ENCODE measurements at regions not wholly inside any gene's neighbourhood (a gene's known extent, or its start where the extent isn't known, plus 50 kb on each side); places are given as distances from the start of the nearest gene placed in this dataset.

- TF ChIP-seq POLR2A (IDR thresholded peaks at IDR 0.05; ENCODE audit: low read depth, low read length): no peak
- FAIRE-seq (no peak), DNase-seq (ENCODE audit: insufficient read length) (no peak)
Measured at GRCh38 chr5:61905613-61906012, 400.4 kb upstream of the KIF2A start.

GRCh38 chr5:61906820-61907219 lies 399.2 kb upstream of the KIF2A start:
- FAIRE-seq (no peak), DNase-seq (ENCODE audit: insufficient read length) (no peak)
- no peak for TF ChIP-seq POLR2AphosphoS5 (IDR thresholded peaks at IDR 0.05; ENCODE audit: low read depth, low read length)
- no peak for TF ChIP-seq TAF1 (IDR thresholded peaks at IDR 0.05; ENCODE audit: borderline replicate concordance, low read depth, low read length)
- TF ChIP-seq POLR2A (IDR thresholded peaks at IDR 0.05; ENCODE audit: low read depth, low read length): no peak

GRCh38 chr5:61907995-61908394 lies 398.0 kb upstream of the KIF2A start:
- FAIRE-seq: no peak
- TF ChIP-seq TAF1 (IDR thresholded peaks at IDR 0.05; ENCODE audit: borderline replicate concordance, low read depth, low read length) (no peak), POLR2AphosphoS5 (IDR thresholded peaks at IDR 0.05; ENCODE audit: low read depth, low read length) (no peak), POLR2A (IDR thresholded peaks at IDR 0.05; ENCODE audit: low read depth, low read length) (no peak)
- DNase-seq (ENCODE audit: insufficient read length): no peak

GRCh38 chr5:61910771-61911170 lies 395.2 kb upstream of the KIF2A start:
- no peak for TF ChIP-seq TAF1 (IDR thresholded peaks at IDR 0.05; ENCODE audit: borderline replicate concordance, low read depth, low read length)
- no peak for TF ChIP-seq POLR2AphosphoS5 (IDR thresholded peaks at IDR 0.05; ENCODE audit: low read depth, low read length)
- TF ChIP-seq POLR2A (IDR thresholded peaks at IDR 0.05; ENCODE audit: low read depth, low read length): no peak
- no peak for FAIRE-seq
- no peak for DNase-seq (ENCODE audit: insufficient read length)

- DNase-seq (ENCODE audit: insufficient read length) (no peak), FAIRE-seq (no peak)
- TF ChIP-seq POLR2A (IDR thresholded peaks at IDR 0.05; ENCODE audit: low read depth, low read length) (no peak), TAF1 (IDR thresholded peaks at IDR 0.05; ENCODE audit: borderline replicate concordance, low read depth, low read length) (no peak), POLR2AphosphoS5 (IDR thresholded peaks at IDR 0.05; ENCODE audit: low read depth, low read length) (no peak)
Measured at GRCh38 chr5:61912559-61912958, 393.4 kb upstream of the KIF2A start.

GRCh38 chr5:61915646-61916045 lies 390.4 kb upstream of the KIF2A start:
- no peak for FAIRE-seq
- TF ChIP-seq POLR2A (IDR thresholded peaks at IDR 0.05; ENCODE audit: low read depth, low read length) (no peak), POLR2AphosphoS5 (IDR thresholded peaks at IDR 0.05; ENCODE audit: low read depth, low read length) (no peak), TAF1 (IDR thresholded peaks at IDR 0.05; ENCODE audit: borderline replicate concordance, low read depth, low read length) (no peak)

GRCh38 chr5:61916621-61917620 lies 389.1 kb upstream of the KIF2A start:
- TF ChIP-seq POLR2A (IDR thresholded peaks at IDR 0.05; ENCODE audit: low read depth, low read length) (no peak), POLR2AphosphoS5 (IDR thresholded peaks at IDR 0.05; ENCODE audit: low read depth, low read length) (no peak), TAF1 (IDR thresholded peaks at IDR 0.05; ENCODE audit: borderline replicate concordance, low read depth, low read length) (no peak)
- no peak for FAIRE-seq
- DNase-seq (ENCODE audit: insufficient read length): no peak

More at GRCh38 chr5:61915646-61916045, 390.4 kb upstream of the KIF2A start:
- DNase-seq (ENCODE audit: insufficient read length): no peak

- FAIRE-seq: no peak
- no peak for DNase-seq (ENCODE audit: insufficient read length)
- TF ChIP-seq TAF1 (IDR thresholded peaks at IDR 0.05; ENCODE audit: borderline replicate concordance, low read depth, low read length): no peak
- TF ChIP-seq POLR2A (IDR thresholded peaks at IDR 0.05; ENCODE audit: low read depth, low read length): no peak
- TF ChIP-seq POLR2AphosphoS5 (IDR thresholded peaks at IDR 0.05; ENCODE audit: low read depth, low read length): no peak
Measured at GRCh38 chr5:61918611-61919010, 387.4 kb upstream of the KIF2A start.

GRCh38 chr5:61919920-61920319 lies 386.1 kb upstream of the KIF2A start:
- FAIRE-seq (no peak), DNase-seq (ENCODE audit: insufficient read length) (no peak)
- TF ChIP-seq TAF1 (IDR thresholded peaks at IDR 0.05; ENCODE audit: borderline replicate concordance, low read depth, low read length) (no peak), POLR2AphosphoS5 (IDR thresholded peaks at IDR 0.05; ENCODE audit: low read depth, low read length) (no peak), POLR2A (IDR thresholded peaks at IDR 0.05; ENCODE audit: low read depth, low read length) (no peak)

GRCh38 chr5:61924251-61924650 lies 381.8 kb upstream of the KIF2A start:
- no peak for DNase-seq (ENCODE audit: insufficient read length)
- no peak for TF ChIP-seq POLR2AphosphoS5 (IDR thresholded peaks at IDR 0.05; ENCODE audit: low read depth, low read length)
- no peak for TF ChIP-seq TAF1 (IDR thresholded peaks at IDR 0.05; ENCODE audit: borderline replicate concordance, low read depth, low read length)
- TF ChIP-seq POLR2A (IDR thresholded peaks at IDR 0.05; ENCODE audit: low read depth, low read length): no peak
- FAIRE-seq: no peak

- FAIRE-seq (no peak), DNase-seq (ENCODE audit: insufficient read length) (no peak)
- no peak for TF ChIP-seq POLR2AphosphoS5 (IDR thresholded peaks at IDR 0.05; ENCODE audit: low read depth, low read length)
- no peak for TF ChIP-seq TAF1 (IDR thresholded peaks at IDR 0.05; ENCODE audit: borderline replicate concordance, low read depth, low read length)
- TF ChIP-seq POLR2A (IDR thresholded peaks at IDR 0.05; ENCODE audit: low read depth, low read length): no peak
Measured at GRCh38 chr5:61926911-61927310, 379.1 kb upstream of the KIF2A start.

- DNase-seq (ENCODE audit: insufficient read length) (no peak), FAIRE-seq (no peak)
- no peak for TF ChIP-seq TAF1 (IDR thresholded peaks at IDR 0.05; ENCODE audit: borderline replicate concordance, low read depth, low read length)
- TF ChIP-seq POLR2A (IDR thresholded peaks at IDR 0.05; ENCODE audit: low read depth, low read length): no peak
- TF ChIP-seq POLR2AphosphoS5 (IDR thresholded peaks at IDR 0.05; ENCODE audit: low read depth, low read length): no peak
Measured at GRCh38 chr5:61931236-61931635, 374.8 kb upstream of the KIF2A start.
